Loucy (cell line): ENCODE measurements at regions not wholly inside any gene's neighbourhood (a gene's known extent, or its start where the extent isn't known, plus 50 kb on each side); places are given as distances from the start of the nearest gene placed in this dataset.

Experiments
- H2AFZ ChIP-seq: fragments of 200-600 bp; sonication (generic); 2 replicates; pipeline ENCODE4 v1.6.0; 2016; ENCODE audit warnings: antibody characterized with exemption, mild to moderate bottlenecking, low read length, moderate library complexity
- H3F3A ChIP-seq: fragments of 200-600 bp; 2 replicates; pipeline ENCODE4 v1.6.0; 2016; ENCODE audit warnings: antibody characterized with exemption, low read depth, mild to moderate bottlenecking
- H3K27me3 ChIP-seq: fragments of 200-600 bp; sonication (generic); 2 replicates; pipeline ENCODE4 v1.6.1; 2014; ENCODE audit warnings: low read length, mild to moderate bottlenecking; ENCODE audit not compliant: insufficient read depth, poor library complexity, severe bottlenecking
- H3K36me3 ChIP-seq: fragments of 200-600 bp; sonication (generic); 2 replicates; pipeline ENCODE4 v1.6.1; 2016; ENCODE audit warnings: low read length; ENCODE audit not compliant: insufficient read depth
- H3K4me1 ChIP-seq: fragments of 200-600 bp; sonication (generic); 2 replicates; pipeline ENCODE4 v1.5.1; 2014; ENCODE audit warnings: low read length, mild to moderate bottlenecking; ENCODE audit not compliant: insufficient read depth, poor library complexity, severe bottlenecking
- H3K4me2 ChIP-seq: fragments of 200-600 bp; sonication (generic); 2 replicates; pipeline ENCODE4 v1.6.0; 2014; ENCODE audit warnings: antibody characterized with exemption, low read length, low read depth, mild to moderate bottlenecking; ENCODE audit not compliant: poor library complexity, severe bottlenecking
- H3K4me3 ChIP-seq: fragments of 200-600 bp; sonication (generic); 2 replicates; pipeline ENCODE4 v1.5.1; 2014; ENCODE audit warnings: low read length, mild to moderate bottlenecking, mixed read lengths; ENCODE audit not compliant: poor library complexity, severe bottlenecking
- H3K79me2 ChIP-seq: fragments of 200-600 bp; sonication (generic); 2 replicates; pipeline ENCODE4 v1.6.1; 2014; ENCODE audit warnings: low read length; ENCODE audit not compliant: insufficient read depth
- H3K9ac ChIP-seq: fragments of 200-600 bp; sonication (generic); 2 replicates; pipeline ENCODE4 v1.6.0; 2014; ENCODE audit warnings: mild to moderate bottlenecking, low read depth, low read length, moderate library complexity; ENCODE audit not compliant: poor library complexity, severe bottlenecking
- H3K9me2 ChIP-seq: fragments of 200-600 bp; sonication (generic); replicated peaks from 2 replicates; pipeline ENCODE4 v1.6.1; 2016; ENCODE audit warnings: low read depth, low read length, mixed read lengths
- H3K9me3 ChIP-seq: fragments of 200-600 bp; sonication (generic); 2 replicates; pipeline ENCODE4 v1.6.1; 2014; ENCODE audit warnings: mild to moderate bottlenecking, antibody characterized with exemption, low read length, low read depth; ENCODE audit not compliant: insufficient read depth
- H4K20me1 ChIP-seq: fragments of 200-600 bp; sonication (generic); 2 replicates; pipeline ENCODE4 v1.6.0; 2014; ENCODE audit warnings: antibody characterized with exemption, low read length, mild to moderate bottlenecking; ENCODE audit not compliant: insufficient read depth, poor library complexity, severe bottlenecking
- CTCF ChIP-seq: fragments of 200-600 bp; sonication (generic); conservative IDR thresholded peaks from 2 replicates; pipeline ENCODE4 v1.5.1; 2014; ENCODE audit warnings: mild to moderate bottlenecking, antibody characterized with exemption, low read length
- EZH2phosphoT487 ChIP-seq: fragments of 200-600 bp; IDR thresholded peaks from 2 replicates; pipeline ENCODE4 v1.6.1; 2018; ENCODE audit warnings: antibody characterized with exemption, mild to moderate bottlenecking, moderate library complexity, borderline replicate concordance

GRCh38 chr4:82047731-82048130 lies 326.1 kb downstream of the HNRNPD start:
- Histone ChIP-seq H3K27me3 (no peaks in the 10 kb centered on the region), H3K9ac (no peak overlapping the region), H3K4me1 (no peaks in the 10 kb centered on the region), H3K4me3 (no peak overlapping the region), H3K9me3 (no peaks in the 10 kb centered on the region), H3F3A (no peaks in the 10 kb centered on the region), H3K4me2 (no peak overlapping the region), H3K9me2 (no peaks in the 10 kb centered on the region), H3K36me3 (no peaks in the 10 kb centered on the region), H4K20me1 (no peaks in the 10 kb centered on the region), H2AFZ (no peak overlapping the region), H3K79me2 (no peaks in the 10 kb centered on the region)
- TF ChIP-seq CTCF (no peak), EZH2phosphoT487 (no peak)

- Histone ChIP-seq H3K9me3 (no peaks in the 10 kb centered on the region), H3K9ac (no peak overlapping the region), H3K36me3 (no peaks in the 10 kb centered on the region), H3K4me3 (no peak overlapping the region), H3K4me1 (no peaks in the 10 kb centered on the region), H3K27me3 (no peaks in the 10 kb centered on the region), H3K4me2 (no peak overlapping the region), H3K9me2 (no peaks in the 10 kb centered on the region), H4K20me1 (no peaks in the 10 kb centered on the region), H3K79me2 (no peaks in the 10 kb centered on the region), H2AFZ (no peak overlapping the region), H3F3A (no peaks in the 10 kb centered on the region)
- TF ChIP-seq EZH2phosphoT487 (no peak), CTCF (no peak)
Measured at GRCh38 chr4:82046796-82047195, 327.0 kb downstream of the HNRNPD start.

GRCh38 chr4:82045267-82045666 lies 328.5 kb downstream of the HNRNPD start:
- no peak overlapping the region for H3K4me2 ChIP-seq

More at GRCh38 chr4:82045267-82045666, 328.5 kb downstream of the HNRNPD start:
- no peaks in the 10 kb centered on the region for H3K4me1 ChIP-seq
- no peaks in the 10 kb centered on the region for H4K20me1 ChIP-seq
- no peak overlapping the region for H3K4me3 ChIP-seq
- no peaks in the 10 kb centered on the region for H3K9me2 ChIP-seq
- H3K27me3 ChIP-seq = no peaks in the 10 kb centered on the region
- H3F3A ChIP-seq = no peaks in the 10 kb centered on the region
- H3K79me2 ChIP-seq = no peaks in the 10 kb centered on the region
- TF ChIP-seq CTCF = no peak
- TF ChIP-seq EZH2phosphoT487 = no peak
- no peak overlapping the region for H2AFZ ChIP-seq
- H3K9ac ChIP-seq = no peak overlapping the region
- H3K36me3 ChIP-seq = no peaks in the 10 kb centered on the region
- no peaks in the 10 kb centered on the region for H3K9me3 ChIP-seq
